H1 (cell line): ENCODE measurements at regions not wholly inside any gene's neighbourhood (a gene's known extent, or its start where the extent isn't known, plus 50 kb on each side); places are given as distances from the start of the nearest gene placed in this dataset.

Experiments used
- CTCF ChIA-PET: fragments of 300-600 bp; sonication (Branson Sonifier 250); formaldehyde crosslinking; loops from one replicate; lab custom pipeline; 2021; ENCODE audit not compliant: partially characterized antibody; lab: Charles Lee
- POLR2A ChIA-PET: fragments of 300-600 bp; sonication (Branson Sonifier 250); formaldehyde crosslinking; loops from one replicate; lab custom pipeline; 2021; ENCODE audit warnings: inconsistent platforms; ENCODE audit not compliant: partially characterized antibody; lab: Charles Lee
- DNase-seq, 2 experiments: peaks; one replicate each; pipeline versions ENCODE4 v3.0.0 to v3.0.0-alpha.2; 2010 to 2022; ENCODE audit warnings: low spot score in 2 of 2, low read depth in 1 of 2, mixed read lengths in 1 of 2
- FAIRE-seq: peaks from 2 replicates; lab custom pipeline; 2011; peaks lifted over from hg19 to GRCh38; lab: Jason Lieb, UNC
- H2AFZ ChIP-seq: 2 replicates; pipeline ENCODE4 v1.8.1; 2012; ENCODE audit warnings: low read length, inconsistent platforms
- H2AK5ac ChIP-seq: 2 replicates; pipeline ENCODE4 v1.6.1; 2013; ENCODE audit warnings: low read depth, low read length
- H2BK120ac ChIP-seq: replicated peaks from 2 replicates; pipeline ENCODE3; 2013; ENCODE audit warnings: low read depth, low read length, inconsistent platforms
- H2BK12ac ChIP-seq: 2 replicates; pipeline ENCODE4 v1.6.1; 2013; ENCODE audit warnings: low read depth, low read length
- H2BK15ac ChIP-seq: 2 replicates; pipeline ENCODE4 v1.6.1; 2013; ENCODE audit warnings: low read length
- H2BK20ac ChIP-seq: 2 replicates; pipeline ENCODE4 v1.6.1; 2013; ENCODE audit warnings: low read length
- H2BK5ac ChIP-seq: 2 replicates; pipeline ENCODE4 v1.6.1; 2013; ENCODE audit warnings: low read depth, low read length
- H3K14ac ChIP-seq: 2 replicates; pipeline ENCODE4 v1.6.1; 2013; ENCODE audit warnings: inconsistent platforms; ENCODE audit not compliant: insufficient read length
- H3K18ac ChIP-seq: 2 replicates; pipeline ENCODE4 v1.6.1; 2013; ENCODE audit warnings: low read length; ENCODE audit errors: extremely low read depth
- H3K23ac ChIP-seq: 2 replicates; pipeline ENCODE4 v1.6.1; 2013; ENCODE audit warnings: inconsistent platforms; ENCODE audit not compliant: insufficient read length
- H3K23me2 ChIP-seq: 2 replicates; pipeline ENCODE4 v1.6.1; 2013; ENCODE audit warnings: low read depth, low read length
- H3K27ac ChIP-seq: 2 replicates; pipeline ENCODE4 v1.6.1; 2011; ENCODE audit warnings: low read depth, low read length, inconsistent platforms
- H3K27me3 ChIP-seq, 4 experiments: replicated peaks in 1 of 4; 1 replicate in 1 of 4; 2 replicates in 3 of 4; pipeline versions ENCODE4 v1.6.1 to v1.8.1; 2011 to 2013; ENCODE audit warnings: low read length in 3 of 4, mild to moderate bottlenecking in 3 of 4, inconsistent platforms in 2 of 4, mixed read lengths in 2 of 4, moderate library complexity in 1 of 4; ENCODE audit not compliant: control insufficient read depth in 3 of 4, insufficient read depth in 3 of 4; ENCODE audit errors: extremely low read depth in 1 of 4
- H3K36me3 ChIP-seq, 4 experiments: 2 replicates each; pipeline versions ENCODE4 v1.6.1 to v1.8.1; 2011 to 2013; ENCODE audit warnings: mild to moderate bottlenecking in 4 of 4, low read length in 3 of 4, moderate library complexity in 2 of 4, control low read depth in 1 of 4, inconsistent platforms in 1 of 4; ENCODE audit not compliant: insufficient read depth in 4 of 4, control insufficient read depth in 2 of 4
- H3K4ac ChIP-seq: replicated peaks from 2 replicates; pipeline ENCODE3; 2013; ENCODE audit warnings: low read length, low read depth, mixed read lengths, inconsistent platforms; ENCODE audit not compliant: insufficient read length
- H3K4me1 ChIP-seq, 4 experiments: replicated peaks in 1 of 4; 1 replicate in 1 of 4; 2 replicates in 3 of 4; pipeline versions ENCODE4 v1.6.1 to v1.8.1; 2011 to 2013; ENCODE audit warnings: low read length in 3 of 4, inconsistent platforms in 2 of 4, mixed read lengths in 1 of 4; ENCODE audit not compliant: insufficient read depth in 4 of 4, control insufficient read depth in 3 of 4
- H3K4me2 ChIP-seq, 2 experiments: 2 replicates each; pipeline versions ENCODE4 v1.6.1 to v1.8.1; 2011 to 2013; ENCODE audit warnings: low read depth in 2 of 2, low read length in 2 of 2, control low read depth in 1 of 2, inconsistent platforms in 1 of 2, mild to moderate bottlenecking in 1 of 2; ENCODE audit not compliant: insufficient read depth in 1 of 2
- H3K4me3 ChIP-seq, 4 experiments: fragments of 200-600, 300-600 bp in 1 of 4; sonication (generic), shearing (Covaris generic), sonication (Bioruptor Twin) in 1 of 4; 2 replicates each; pipeline versions ENCODE4 v1.5.1 to v1.8.1; 2011 to 2016; ENCODE audit warnings: low read length in 4 of 4, low read depth in 3 of 4, control low read depth in 2 of 4, inconsistent platforms in 2 of 4, mild to moderate bottlenecking in 2 of 4, mixed read lengths in 1 of 4, moderate library complexity in 1 of 4; ENCODE audit not compliant: insufficient read depth in 2 of 4; ENCODE audit errors: extremely low read depth in 1 of 4
- H3K56ac ChIP-seq: replicated peaks from 2 replicates; pipeline ENCODE3; 2013; ENCODE audit warnings: low read depth, mild to moderate bottlenecking, mixed read lengths, low read length, inconsistent platforms; ENCODE audit not compliant: insufficient read length
- H3K79me1 ChIP-seq: 2 replicates; pipeline ENCODE4 v1.6.1; 2013; ENCODE audit warnings: low read depth, low read length, control low read depth
- H3K79me2 ChIP-seq, 2 experiments: 2 replicates each; pipeline versions ENCODE4 v1.6.1 to v1.8.1; 2012 to 2013; ENCODE audit warnings: low read length in 2 of 2, mild to moderate bottlenecking in 2 of 2, inconsistent platforms in 1 of 2; ENCODE audit not compliant: insufficient read depth in 2 of 2, control insufficient read depth in 1 of 2
- H3K9ac ChIP-seq, 4 experiments: replicated peaks in 1 of 4; 1 replicate in 1 of 4; 2 replicates in 3 of 4; pipeline versions ENCODE4 v1.6.1 to v1.8.1; 2011 to 2013; ENCODE audit warnings: low read depth in 3 of 4, low read length in 3 of 4, control low read depth in 2 of 4, mild to moderate bottlenecking in 2 of 4, moderate library complexity in 2 of 4, inconsistent platforms in 1 of 4; ENCODE audit errors: extremely low read depth in 1 of 4
- H3K9me3 ChIP-seq, 2 experiments: 2 replicates each; pipeline versions ENCODE4 v1.6.1 to v1.8.1; 2012 to 2013; ENCODE audit warnings: mild to moderate bottlenecking in 2 of 2, moderate library complexity in 2 of 2, control low read depth in 1 of 2, inconsistent platforms in 1 of 2, low read depth in 1 of 2, low read length in 1 of 2, mixed read lengths in 1 of 2; ENCODE audit not compliant: insufficient read depth in 2 of 2
- H4K20me1 ChIP-seq, 2 experiments: replicated peaks in 1 of 2; 2 replicates each; pipeline versions ENCODE3 to v1.8.1; 2011 to 2013; ENCODE audit warnings: inconsistent platforms in 2 of 2, low read length in 2 of 2, mild to moderate bottlenecking in 1 of 2; ENCODE audit not compliant: insufficient read depth in 2 of 2, control insufficient read depth in 1 of 2
- H4K5ac ChIP-seq: 2 replicates; pipeline ENCODE4 v1.6.1; 2013; ENCODE audit warnings: low read length, low read depth, mixed read lengths, inconsistent platforms; ENCODE audit not compliant: insufficient read length
- H4K8ac ChIP-seq: 2 replicates; pipeline ENCODE4 v1.8.0; 2013; ENCODE audit warnings: mild to moderate bottlenecking, moderate library complexity, low read length, inconsistent platforms; ENCODE audit not compliant: insufficient read depth; ENCODE audit errors: extremely low read depth
- H4K91ac ChIP-seq: replicated peaks from 2 replicates; pipeline ENCODE3; 2013; ENCODE audit warnings: low read length, mixed read lengths, inconsistent platforms; ENCODE audit not compliant: insufficient read length
- CBX5 ChIP-seq: fragments of 300-800, 300-1000 bp; sonication (generic); IDR thresholded peaks from 2 replicates; pipeline ENCODE4 v1.7.1; 2016; ENCODE audit warnings: antibody characterized with exemption, low read length, low read depth
- WGBS, 2 experiments: shearing (Covaris generic) in 1 of 2; methylation state at CpG; one replicate each; pipeline versions ENCODE4 v1.1.6 to v1.1.7; 2013 to 2015; ENCODE audit warnings: low lambda C conversion rate in 2 of 2, mixed read lengths in 2 of 2, inconsistent platforms in 1 of 2, low coverage in 1 of 2, missing lambda C conversion rate in 1 of 2; ENCODE audit not compliant: insufficient replicate concordance in 2 of 2, insufficient coverage in 1 of 2, insufficient read length in 1 of 2; ENCODE audit errors: extremely low coverage in 1 of 2, missing lambda C conversion rate in 1 of 2; 5-methylcytosine and 5-hydroxymethylcytosine counted together

- Histone ChIP-seq H4K5ac (no peak overlapping the region), H2BK20ac (no peak overlapping the region), H3K23me2 (no peaks in the 10 kb centered on the region), H4K8ac (no peak overlapping the region), H4K20me1 (no peaks in the 10 kb centered on the region), H3K27me3 (no peaks in the 10 kb centered on the region), H3K4me2 (no peak overlapping the region), H3K79me1 (no peaks in the 10 kb centered on the region), H2BK120ac (no peak overlapping the region), H3K18ac (no peak overlapping the region), H3K14ac (no peak overlapping the region), H3K79me2 (no peaks in the 10 kb centered on the region), H2AFZ (no peak overlapping the region), H2BK5ac (no peak overlapping the region), H2BK15ac (no peak overlapping the region), H3K27ac (no peak overlapping the region), H2AK5ac (no peak overlapping the region), H3K4ac (no peak overlapping the region), H3K36me3 (no peaks in the 10 kb centered on the region), H3K4me3 (no peak overlapping the region), H3K9ac (no peak overlapping the region), H2BK12ac (no peak overlapping the region), H3K4me1 (no peaks in the 10 kb centered on the region), H3K23ac (no peak overlapping the region), H3K9me3 (no peaks in the 10 kb centered on the region), H4K91ac (no peak overlapping the region), H3K56ac (no peak overlapping the region)
- 87% methylated on average over 1 of the region's 1 CpG; no CpG with 5 or more reads in 1 of the 2 experiments for WGBS, 2 experiments
- CTCF ChIA-PET: no interaction called here
- FAIRE-seq (no peak), DNase-seq (no peak)
- POLR2A ChIA-PET: no interaction called here
- no peak for TF ChIP-seq CBX5
Measured at GRCh38 chr12:28129031-28129430, 61.2 kb upstream of the CCDC91 start.
